IPS-NIHi7 (cell line): ENCODE measurements at regions not wholly inside any gene's neighbourhood (a gene's known extent, or its start where the extent isn't known, plus 50 kb on each side); places are given as distances from the start of the nearest gene placed in this dataset.
"Not testable (repeated sequence)": the region's sequence is repeated elsewhere in the genome, so short reads cannot be mapped to it uniquely, and the experiment has no call there.

Experiments used
- DNase-seq: peaks from one replicate; pipeline ENCODE4 v3.0.0; 2012; ENCODE audit warnings: mixed read lengths; ENCODE audit errors: extremely low spot score

DNA sequence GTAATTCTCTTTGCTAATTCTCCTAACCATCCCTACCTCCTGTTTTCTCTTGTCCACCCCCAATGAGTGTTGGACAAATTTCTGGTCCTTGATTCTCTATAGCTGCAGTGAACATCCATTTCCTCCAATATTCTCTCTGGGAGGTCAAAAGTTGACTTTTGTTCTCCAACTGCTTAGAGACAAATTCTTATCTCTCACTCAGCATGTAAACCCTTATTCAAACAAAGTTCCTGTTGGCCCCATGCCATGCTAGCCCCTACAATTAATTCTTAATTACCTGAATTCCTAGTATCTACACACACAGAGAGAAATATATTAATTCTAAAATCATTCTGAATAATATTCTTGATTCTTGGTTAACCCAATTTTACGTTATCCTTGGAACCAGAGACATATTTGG is 472.9 kb upstream of the ACTBL2 start:
- no peak for DNase-seq

DNA sequence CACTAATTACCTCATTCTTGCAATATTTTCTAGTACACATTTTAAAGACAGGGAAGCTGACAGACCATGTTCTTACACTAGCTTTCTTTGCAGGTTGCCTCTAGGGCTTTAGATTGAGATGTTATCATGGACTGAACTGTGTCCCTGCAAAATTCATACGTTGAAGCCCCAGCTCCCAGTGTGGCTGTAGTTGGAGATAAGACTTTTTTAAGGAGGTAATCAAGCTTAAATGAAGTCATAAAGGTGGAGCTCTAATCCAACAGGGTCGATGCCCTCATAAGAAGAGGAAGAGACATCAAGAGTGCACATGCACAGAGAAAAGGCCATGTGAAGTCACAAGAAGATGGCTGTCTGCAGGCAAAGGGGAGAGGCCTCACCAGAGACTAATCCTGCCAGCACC is 471.2 kb upstream of the ACTBL2 start:
- DNase-seq = no peak

DNA sequence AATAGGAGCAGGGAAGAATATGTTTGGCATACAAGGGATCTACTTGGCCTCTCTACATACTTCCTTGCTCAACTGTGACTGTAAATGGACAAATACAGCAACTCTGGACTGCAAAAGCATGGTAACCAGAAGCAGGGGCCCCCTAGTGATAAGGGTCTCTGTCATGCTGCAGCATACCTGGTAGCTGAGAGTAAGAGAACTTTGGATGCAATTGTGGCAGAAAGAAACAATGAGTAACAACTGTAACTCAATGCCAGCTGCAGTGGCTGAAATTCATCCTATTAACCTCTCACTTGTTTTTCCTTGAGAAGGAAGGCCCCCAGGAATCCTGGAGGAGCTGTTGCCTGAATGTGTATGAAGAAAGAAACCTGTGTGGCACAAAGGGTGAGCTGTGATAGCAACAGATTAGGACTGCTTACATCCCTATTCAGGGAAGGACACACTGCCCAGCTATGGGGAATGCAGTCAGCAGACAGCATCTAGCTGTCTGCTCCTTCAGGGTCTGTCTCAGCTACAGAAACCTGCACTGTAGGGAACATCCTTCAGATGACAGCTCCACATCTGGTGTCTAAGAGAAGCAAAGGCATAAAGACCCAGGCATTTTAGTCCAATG is 468.1 kb upstream of the ACTBL2 start:
- peak; percentile 18 for DNase-seq

- no peak for DNase-seq
Measured at GRCh38 chr5:57948091-57948490, 465.5 kb upstream of the ACTBL2 start.

GRCh38 chr5:57947181-57947580 is 464.6 kb upstream of the ACTBL2 start:
- DNase-seq = no peak

DNA sequence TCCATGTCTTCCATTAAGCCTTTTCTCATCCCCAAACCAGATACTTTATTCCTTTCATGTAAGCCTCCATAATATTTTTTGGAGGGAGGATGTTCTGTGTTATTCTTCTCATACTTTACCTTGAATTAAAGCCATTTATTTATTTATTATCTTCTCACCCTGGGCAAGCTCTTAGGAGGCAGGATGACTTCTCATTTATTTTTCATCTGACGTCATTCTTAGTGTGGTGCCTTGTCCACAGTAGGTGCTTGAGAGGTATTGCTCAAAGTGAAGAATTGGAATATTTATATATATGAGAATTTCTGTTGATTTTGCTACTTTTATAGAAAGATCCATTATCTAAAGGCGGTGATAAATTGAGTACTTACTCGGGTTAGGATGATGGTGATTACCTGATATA is 458.3 kb upstream of the ACTBL2 start:
- no peak for DNase-seq

- DNase-seq = no peak
Measured at GRCh38 chr5:57940236-57940635, 457.6 kb upstream of the ACTBL2 start.

DNA sequence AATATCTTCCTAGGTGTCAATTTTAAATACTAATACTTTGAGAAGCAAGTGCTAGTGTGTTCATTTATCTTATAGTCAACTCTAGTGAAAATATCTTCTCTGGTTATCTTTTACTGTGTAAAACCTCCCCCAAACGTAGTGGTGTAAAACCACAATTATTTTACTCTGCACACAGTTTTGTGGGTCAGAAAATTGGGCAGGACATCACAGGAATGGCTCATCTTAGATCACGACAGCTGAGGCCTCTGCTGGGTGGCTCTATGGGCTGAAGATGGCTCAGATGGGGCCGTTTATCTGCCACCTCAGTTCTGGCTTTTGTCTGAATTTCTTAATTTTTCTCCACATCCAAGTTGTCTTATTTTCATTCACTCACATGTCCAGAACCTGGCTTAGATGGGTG is 457.2 kb upstream of the ACTBL2 start:
- DNase-seq = no peak

DNA sequence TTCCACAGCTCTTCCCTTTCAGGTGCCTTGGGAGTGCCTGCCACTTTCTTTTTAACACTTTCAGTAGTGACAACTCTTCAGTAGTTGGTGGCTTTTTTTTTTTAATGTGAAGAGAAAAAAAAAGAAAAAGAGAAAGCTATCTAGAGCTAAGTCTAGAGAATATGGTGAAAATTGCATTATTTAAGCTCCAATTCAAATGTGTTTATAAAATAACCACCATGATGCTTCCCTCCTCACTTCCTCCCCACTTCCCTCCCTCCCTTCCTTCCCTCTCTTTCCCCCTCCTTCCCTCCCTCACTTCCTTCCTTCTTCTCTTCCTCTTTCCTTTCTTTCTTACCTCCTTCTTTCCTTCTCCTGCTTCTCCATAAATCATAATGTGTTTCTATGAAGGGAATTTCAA is 456.7 kb upstream of the ACTBL2 start:
- DNase-seq = no peak

DNA sequence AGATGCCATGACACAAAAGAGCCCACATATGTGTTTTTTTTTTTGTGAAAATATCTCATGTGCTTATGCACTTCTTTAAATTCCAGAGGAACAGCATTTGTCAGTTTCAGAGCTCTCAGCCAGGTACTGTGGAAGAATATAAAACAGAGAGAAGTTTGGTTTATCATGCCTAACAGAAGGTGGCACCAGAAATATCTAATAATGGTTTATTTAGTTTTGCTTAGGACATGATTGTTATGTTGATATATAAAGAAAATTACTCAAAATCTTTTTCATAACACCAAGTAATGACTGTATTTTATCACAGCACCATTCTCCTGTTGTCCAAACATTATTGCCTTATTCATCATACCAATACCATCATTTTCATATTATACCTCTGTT is 455.6 kb upstream of the ACTBL2 start:
- no peak for DNase-seq

DNA sequence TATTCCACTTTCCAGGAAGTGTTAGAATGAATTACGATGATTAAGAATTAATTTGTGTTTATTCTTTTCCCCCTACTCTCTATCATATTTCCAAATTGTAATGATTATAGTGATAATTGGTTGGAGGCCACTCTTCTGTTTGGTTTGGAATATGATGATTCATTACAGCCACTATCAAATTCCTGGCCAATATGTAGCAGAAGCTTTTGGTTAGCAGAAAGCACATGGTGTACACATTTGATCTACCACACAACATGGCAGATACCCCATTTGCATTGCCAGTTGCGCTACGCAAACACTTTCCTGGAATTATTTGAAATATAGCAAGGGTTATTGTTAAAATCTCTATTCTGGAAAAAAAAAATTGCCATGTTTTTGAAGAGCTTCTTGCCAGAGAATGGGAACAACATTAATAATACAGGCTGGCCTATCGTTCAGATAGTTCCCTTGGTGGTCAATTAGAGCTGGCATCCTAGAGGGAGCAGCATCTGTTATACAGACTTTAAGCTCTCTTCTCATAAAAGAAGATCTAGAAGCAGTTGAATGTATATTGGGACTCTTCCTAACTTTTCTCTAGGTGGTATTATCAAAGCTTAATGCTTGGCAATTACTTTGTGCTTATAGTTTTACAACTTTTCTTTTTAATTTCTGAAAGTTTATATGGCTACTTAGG is 455.0 kb upstream of the ACTBL2 start:
- no peak for DNase-seq

- no peak for DNase-seq
Measured at GRCh38 chr5:57937025-57937424, 454.4 kb upstream of the ACTBL2 start.

DNA sequence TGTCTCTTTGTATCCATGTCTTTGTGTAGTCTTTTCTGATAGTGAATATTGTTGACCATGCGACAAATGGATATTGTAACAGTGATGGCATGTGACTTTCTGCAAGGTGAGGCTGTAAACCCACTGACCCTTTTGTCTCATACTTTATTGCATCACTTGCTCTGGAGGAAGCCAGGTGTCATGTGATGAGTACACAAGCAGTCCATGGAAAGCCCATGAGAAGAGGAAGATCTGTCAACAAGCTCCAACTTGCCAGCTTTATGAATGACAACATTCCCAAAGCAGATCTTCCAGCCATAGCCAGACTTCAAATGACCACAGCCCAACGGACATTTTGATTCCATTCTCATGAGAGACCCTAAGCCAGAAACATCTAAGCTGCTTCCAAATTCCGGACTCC is 450.1 kb upstream of the ACTBL2 start:
- no peak for DNase-seq

DNA sequence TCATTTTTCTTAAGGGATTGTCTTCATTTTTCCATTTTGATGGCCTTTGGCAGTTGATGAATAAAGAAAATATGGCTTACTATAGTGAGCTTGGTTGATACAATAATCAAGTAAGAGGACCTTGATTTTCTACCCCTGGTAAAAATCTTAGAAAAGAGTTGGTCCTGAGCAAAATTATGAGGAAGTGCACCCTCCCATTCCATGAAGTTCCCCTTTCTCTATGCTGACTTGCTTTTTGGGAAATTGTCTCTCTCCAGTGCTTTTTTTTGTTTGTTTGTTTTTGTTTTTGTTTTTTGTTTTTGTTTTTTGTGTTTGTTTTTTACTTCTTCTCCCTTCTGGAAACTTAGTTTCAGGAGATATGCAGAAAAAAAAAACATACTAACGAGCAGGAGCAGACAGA is 449.2 kb upstream of the ACTBL2 start:
- no peak for DNase-seq

GRCh38 chr5:57931352-57931751 is 448.7 kb upstream of the ACTBL2 start:
- DNase-seq = no peak

DNA sequence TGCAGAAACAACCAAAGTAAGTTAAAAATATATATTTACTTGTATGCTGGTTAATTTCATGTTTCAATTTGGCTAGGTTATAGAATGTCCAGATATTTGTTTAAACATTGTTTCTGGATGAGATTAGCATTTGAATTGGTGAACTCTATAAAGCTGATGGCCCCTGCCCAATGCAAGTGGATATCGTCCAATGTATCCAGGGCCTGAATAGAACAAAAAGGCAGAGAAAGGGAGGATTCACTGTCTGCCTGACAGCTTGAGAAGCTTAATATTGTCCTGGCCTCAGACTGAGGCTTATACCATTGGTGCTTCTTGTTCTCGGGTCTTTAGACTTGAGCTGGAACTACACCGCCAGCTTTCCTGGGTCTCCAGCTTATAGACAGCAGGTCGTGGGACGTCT is 446.7 kb upstream of the ACTBL2 start:
- no peak for DNase-seq

DNA sequence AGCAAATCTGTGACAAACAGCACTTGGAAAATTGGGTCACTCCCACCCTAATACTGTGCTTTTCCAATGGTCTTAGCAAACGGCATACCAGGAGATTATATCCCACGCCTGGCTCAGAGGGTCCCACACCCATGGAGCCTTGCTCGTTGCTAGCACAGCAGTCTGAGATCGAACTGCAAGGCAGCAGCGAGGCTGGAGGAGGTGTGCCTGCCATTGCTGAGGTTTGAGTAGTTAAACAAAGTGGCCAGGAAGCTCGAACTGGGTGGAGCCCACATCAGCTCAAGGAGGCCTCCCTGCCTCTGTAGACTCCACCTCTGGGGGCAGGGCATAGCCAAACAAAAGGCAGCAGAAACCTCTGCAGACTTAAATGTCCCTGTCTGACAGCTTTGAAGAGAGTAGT is 440.5 kb upstream of the ACTBL2 start:
- DNase-seq = not testable (repeated sequence)

DNA sequence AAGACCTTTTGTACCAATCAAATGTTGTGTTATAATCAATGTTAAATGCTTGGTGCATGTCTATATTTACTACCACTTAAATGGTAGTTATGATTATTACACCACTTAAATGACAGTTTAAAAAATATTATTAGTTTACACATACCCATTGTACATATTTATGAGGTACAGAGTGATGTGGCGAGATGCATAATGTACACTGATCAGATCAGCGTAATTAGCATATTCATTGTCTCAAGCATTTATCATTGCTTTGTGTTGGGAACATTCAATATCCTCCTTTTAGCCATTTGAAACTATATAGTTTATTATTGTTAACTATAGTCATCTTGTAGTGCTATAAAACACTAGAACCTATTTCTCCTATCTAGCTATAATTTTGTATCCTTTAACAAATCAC is 434.4 kb upstream of the ACTBL2 start:
- DNase-seq = no peak

- DNase-seq = no peak
Measured at GRCh38 chr5:57915536-57915935, 432.9 kb upstream of the ACTBL2 start.

GRCh38 chr5:57911438-57911837 is 428.8 kb upstream of the ACTBL2 start:
- DNase-seq = no peak

GRCh38 chr5:57906671-57907070 is 424.1 kb upstream of the ACTBL2 start:
- DNase-seq = no peak

DNA sequence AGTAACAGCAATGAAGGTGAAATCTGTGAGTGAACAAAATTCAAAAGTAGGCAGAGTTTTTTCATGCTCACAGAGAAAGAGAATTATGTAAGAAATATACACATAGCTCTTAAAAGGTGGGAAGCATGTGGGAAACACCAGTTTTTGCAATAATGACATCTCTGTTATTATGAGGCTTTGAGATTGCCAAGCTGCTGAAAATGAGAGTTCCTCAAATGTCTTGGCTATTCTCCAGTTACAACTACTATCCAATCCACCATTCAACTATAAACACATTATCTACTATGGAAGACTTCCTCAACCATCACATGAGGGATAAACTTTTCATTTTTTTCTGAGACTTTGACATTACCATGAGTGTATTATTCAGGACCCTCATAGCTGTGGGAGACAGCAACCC is 420.8 kb upstream of the ACTBL2 start:
- DNase-seq = no peak

DNA sequence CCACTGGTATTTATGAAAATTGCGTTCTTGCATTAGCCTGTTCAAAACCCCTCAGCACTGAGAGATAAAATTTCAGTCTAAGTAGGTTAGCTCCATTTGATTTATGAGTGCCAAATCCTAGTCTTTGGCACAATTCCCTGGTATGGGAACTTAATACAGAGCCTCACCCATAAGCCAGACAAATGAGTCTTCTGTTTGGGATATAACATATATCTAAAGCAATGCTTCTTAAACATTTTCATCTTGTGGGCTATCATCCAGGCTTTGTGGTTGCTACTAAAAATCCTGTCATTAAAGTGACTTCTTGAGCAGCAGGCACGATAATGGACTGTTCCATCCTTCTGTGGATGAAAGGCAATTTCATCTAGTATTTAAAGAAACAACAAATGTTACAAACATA is 419.5 kb upstream of the ACTBL2 start:
- no peak for DNase-seq

DNA sequence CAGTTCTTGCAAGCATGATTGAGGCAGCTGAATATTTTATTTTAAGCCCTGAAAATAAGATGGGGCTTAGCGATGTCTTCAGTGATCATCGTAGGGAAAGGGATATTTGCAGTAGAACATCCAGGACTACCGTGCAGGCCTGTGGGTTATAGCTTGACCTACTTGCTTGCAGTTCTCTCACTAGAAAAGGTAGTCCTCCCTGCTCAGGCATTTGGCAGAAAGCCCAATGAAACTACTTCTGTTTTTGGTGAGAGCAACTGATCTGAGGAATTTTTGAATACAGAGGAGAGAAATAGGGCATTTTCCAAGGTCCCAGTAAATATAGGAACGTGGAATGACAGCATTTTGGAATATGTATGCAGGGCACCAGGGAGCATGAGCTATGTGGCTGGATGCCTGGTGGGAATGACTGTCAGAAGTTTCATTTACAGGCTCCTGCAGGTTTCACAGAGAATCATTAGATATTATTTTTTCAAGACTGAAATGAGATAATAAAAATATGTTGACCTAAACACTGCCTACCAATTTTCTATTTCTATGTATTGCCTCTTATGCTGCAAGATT is 417.9 kb upstream of the ACTBL2 start:
- DNase-seq = no peak
